ENCODE measurements at regions not wholly inside any gene's neighbourhood (a gene's known extent, or its start where the extent isn't known, plus 50 kb on each side); places are given as distances from the start of the nearest gene placed in this dataset.
"Not testable (repeated sequence)": the region's sequence is repeated elsewhere in the genome, so short reads cannot be mapped to it uniquely, and the experiment has no call there.

GRCh38 chr15:79540551-79540950, 108.4 kb downstream of the MINAR1 start:
- no peak for DNase-seq

- no peak for DNase-seq
Observed at GRCh38 chr15:79541196-79541595, 109.1 kb downstream of the MINAR1 start.

- DNase-seq, result no peak
Observed at GRCh38 chr15:79543097-79543496, 111.0 kb downstream of the MINAR1 start.

GRCh38 chr15:79549196-79549595, 117.1 kb downstream of the MINAR1 start:
- no peak for DNase-seq

- DNase-seq, result no peak
Observed at GRCh38 chr15:79560384-79560783, 128.2 kb downstream of the MINAR1 start.

- DNase-seq, result no peak
Observed at GRCh38 chr15:79561982-79562381, 129.8 kb downstream of the MINAR1 start.

- DNase-seq, result no peak
Observed at GRCh38 chr15:79562403-79562815, 130.3 kb downstream of the MINAR1 start.

- DNase-seq, result no peak
Observed at GRCh38 chr15:79562899-79563298, 130.8 kb downstream of the MINAR1 start.

- no peak for DNase-seq
Observed at GRCh38 chr15:79570004-79570403, 137.9 kb downstream of the MINAR1 start.

GRCh38 chr15:79572691-79573404, 140.7 kb downstream of the MINAR1 start:
- DNase-seq, result no peak

- not testable (repeated sequence) for DNase-seq
Observed at GRCh38 chr15:79574431-79575273, 142.5 kb downstream of the MINAR1 start.

GRCh38 chr15:79582650-79583049, 150.5 kb downstream of the MINAR1 start:
- no peak for DNase-seq

- no peak for DNase-seq
Observed at GRCh38 chr15:79592126-79592525, 160.0 kb downstream of the MINAR1 start.

GRCh38 chr15:79593119-79593869, 161.2 kb downstream of the MINAR1 start:
- no peak for DNase-seq

- DNase-seq, result no peak
Observed at GRCh38 chr15:79595306-79595705, 163.2 kb downstream of the MINAR1 start.

GRCh38 chr15:79595995-79596622, 164.0 kb downstream of the MINAR1 start:
- DNase-seq, result peak; percentile 41

- DNase-seq, result no peak
Observed at GRCh38 chr15:79598639-79599038, 166.5 kb downstream of the MINAR1 start.

- no peak for DNase-seq
Observed at GRCh38 chr15:79601405-79602086, 169.4 kb downstream of the MINAR1 start.

- no peak for DNase-seq
Observed at GRCh38 chr15:79602180-79602579, 170.0 kb downstream of the MINAR1 start.

- no peak for DNase-seq
Observed at GRCh38 chr15:79602731-79603130, 170.6 kb downstream of the MINAR1 start.

- DNase-seq, result no peak
Observed at GRCh38 chr15:79606831-79607355, 174.8 kb downstream of the MINAR1 start.

All from CD4-positive, alpha-beta T cell treated with Interleukin-12 subunit alpha and Interleukin-12 subunit beta, for 1 hour (primary cell).